HepG2 (cell line): ENCODE measurements at regions not wholly inside any gene's neighbourhood (a gene's known extent, or its start where the extent isn't known, plus 50 kb on each side); places are given as distances from the start of the nearest gene placed in this dataset.

Experiments used
- ARHGAP35 ChIP-seq: sonication (generic); formaldehyde crosslinking; IDR thresholded peaks from 2 replicates; pipeline ENCODE4 v1.9.0; 2022; ENCODE audit warnings: mild to moderate bottlenecking, inconsistent platforms, moderate library complexity, missing genetic modification reagents, borderline replicate concordance
- CBX5 ChIP-seq: sonication (generic); formaldehyde crosslinking; IDR thresholded peaks from 2 replicates; pipeline ENCODE4 v1.4.0; 2020; ENCODE audit warnings: missing genetic modification reagents, borderline replicate concordance
- CCDC6 ChIP-seq: sonication (generic); formaldehyde crosslinking; IDR thresholded peaks from 2 replicates; pipeline ENCODE4 v1.8.1; 2022; ENCODE audit warnings: mild to moderate bottlenecking, missing genetic modification reagents, moderate library complexity
- CEBPZ ChIP-seq: IDR thresholded peaks from 2 replicates; pipeline ENCODE4 v1.6.1; 2012; ENCODE audit warnings: low read length, improper control_type of control experiment
- E2F2 ChIP-seq: sonication (generic); formaldehyde crosslinking; IDR thresholded peaks from 2 replicates; pipeline ENCODE4 v1.4.0; 2020; ENCODE audit warnings: missing genetic modification reagents, borderline replicate concordance
- E2F5 ChIP-seq: sonication (generic); formaldehyde crosslinking; conservative IDR thresholded peaks from 2 replicates; pipeline ENCODE4 v1.4.0; 2020; ENCODE audit warnings: missing genetic modification reagents
- FIP1L1 ChIP-seq: fragments of 200-400 bp; formaldehyde crosslinking; IDR thresholded peaks from 2 replicates; pipeline ENCODE4 v1.6.1; 2018; ENCODE audit warnings: low read depth, mild to moderate bottlenecking, low read length, moderate library complexity, borderline replicate concordance; ENCODE audit not compliant: insufficient read depth
- GTF2F1 ChIP-seq: fragments of 150-350 bp; IDR thresholded peaks from 2 replicates; pipeline ENCODE4 v1.6.1; 2014; ENCODE audit warnings: low read length
- HMGA1 ChIP-seq: sonication (generic); formaldehyde crosslinking; conservative IDR thresholded peaks from 2 replicates; pipeline ENCODE4 v1.4.0; 2020; ENCODE audit warnings: missing genetic modification reagents
- MYNN ChIP-seq: sonication (generic); formaldehyde crosslinking; IDR thresholded peaks from 2 replicates; pipeline ENCODE4 v1.4.0; 2020; ENCODE audit warnings: mild to moderate bottlenecking, low read depth, missing genetic modification reagents
- NCOA5 ChIP-seq: sonication (generic); formaldehyde crosslinking; IDR thresholded peaks from 2 replicates; pipeline ENCODE4 v1.4.0; 2020; ENCODE audit warnings: missing genetic modification reagents
- NCOR1 ChIP-seq: fragments of 200-600 bp; sonication (generic); IDR thresholded peaks from 2 replicates; pipeline ENCODE4 v1.7.0; 2017; ENCODE audit warnings: antibody characterized with exemption, low read length, borderline replicate concordance
- POLR2A ChIP-seq, 2 experiments: IDR thresholded peaks; 2 replicates each; pipeline ENCODE4 v1.6.1; 2011; ENCODE audit warnings: low read depth in 2 of 2, low read length in 2 of 2, mild to moderate bottlenecking in 1 of 2, moderate library complexity in 1 of 2; ENCODE audit not compliant: insufficient read depth in 1 of 2
- RNF219 ChIP-seq: sonication (generic); formaldehyde crosslinking; IDR thresholded peaks from 2 replicates; pipeline ENCODE4 v1.5.0; 2020; ENCODE audit warnings: mild to moderate bottlenecking, missing genetic modification reagents
- SALL2 ChIP-seq: sonication (generic); formaldehyde crosslinking; IDR thresholded peaks from 2 replicates; pipeline ENCODE4 v1.8.1; 2023; ENCODE audit warnings: mild to moderate bottlenecking, missing genetic modification reagents, inconsistent platforms
- SNAI1 ChIP-seq: sonication (generic); formaldehyde crosslinking; IDR thresholded peaks from 2 replicates; pipeline ENCODE4 v1.5.0; 2020; ENCODE audit warnings: mild to moderate bottlenecking, missing genetic modification reagents, borderline replicate concordance
- YEATS4 ChIP-seq: sonication (generic); formaldehyde crosslinking; IDR thresholded peaks from 2 replicates; pipeline ENCODE4 v1.4.0; 2020; ENCODE audit warnings: missing genetic modification reagents, borderline replicate concordance
- ZNF530 ChIP-seq: sonication (generic); formaldehyde crosslinking; IDR thresholded peaks from 2 replicates; pipeline ENCODE4 v1.5.0; 2020; ENCODE audit warnings: low read depth, mild to moderate bottlenecking, missing genetic modification reagents
- ZNF788 ChIP-seq: sonication (generic); formaldehyde crosslinking; IDR thresholded peaks from 2 replicates; pipeline ENCODE4 v1.5.0; 2020; ENCODE audit warnings: mild to moderate bottlenecking, missing genetic modification reagents, borderline replicate concordance

- no peak for TF ChIP-seq RNF219 (CRISPR knock-in tag)
- TF ChIP-seq ZNF530 (CRISPR knock-in tag): no peak
- no peak for TF ChIP-seq E2F5 (CRISPR knock-in tag)
- no peak for TF ChIP-seq NCOR1
- no peak for TF ChIP-seq FIP1L1
- TF ChIP-seq SALL2: no peak
- no peak for TF ChIP-seq ARHGAP35 (CRISPR knock-in tag)
- TF ChIP-seq CCDC6 (CRISPR knock-in tag): no peak
- TF ChIP-seq MYNN (CRISPR knock-in tag): no peak
- no peak for TF ChIP-seq HMGA1 (CRISPR knock-in tag)
- no peak for TF ChIP-seq POLR2A (IDR thresholded peaks at IDR 0.05; ENCODE audit: insufficient read depth in 1 of 2, low read depth in 2 of 2, low read length in 2 of 2)
- no peak for TF ChIP-seq ZNF788 (CRISPR knock-in tag)
- no peak for TF ChIP-seq CBX5
- TF ChIP-seq CEBPZ: no peak
- TF ChIP-seq YEATS4: no peak
- TF ChIP-seq SNAI1 (CRISPR knock-in tag): no peak
- TF ChIP-seq GTF2F1: no peak
- TF ChIP-seq E2F2: no peak
- no peak for TF ChIP-seq NCOA5 (CRISPR knock-in tag)
These were observed 138.1 kb upstream of the PTPN1 start (continued) for GRCh38 chr20:50371878-50372769.
